ENCODE measurements at regions not wholly inside any gene's neighbourhood (a gene's known extent, or its start where the extent isn't known, plus 50 kb on each side); places are given as distances from the start of the nearest gene placed in this dataset.

- TF ChIP-seq CTCF (IDR thresholded peaks at IDR 0.05) (no peak), POLR2A (IDR thresholded peaks at IDR 0.05) (no peak)
Observed at GRCh38 chr4:13112030-13112429, 372.1 kb downstream of the RAB28 start.
